HG03066 (cell line): ENCODE measurements at regions not wholly inside any gene's neighbourhood (a gene's known extent, or its start where the extent isn't known, plus 50 kb on each side); places are given as distances from the start of the nearest gene placed in this dataset.
"Not testable (repeated sequence)": the region's sequence is repeated elsewhere in the genome, so short reads cannot be mapped to it uniquely, and the experiment has no call there.

Experiments used
- ATAC-seq: cut with Tn5 transposase; IDR thresholded peaks from one replicate; pipeline ENCODE4 v1.9.1; 2021; ENCODE audit warnings: low read depth; ENCODE audit not compliant: unreplicated experiment

GRCh38 chr1:181170194-181170593, 81.7 kb downstream of the IER5 start:
- no peak for ATAC-seq

- ATAC-seq, result no peak
Observed at GRCh38 chr1:181172082-181172481, 83.6 kb downstream of the IER5 start.

GRCh38 chr1:181173761-181174447, 85.4 kb downstream of the IER5 start:
- ATAC-seq, result no peak

- no peak for ATAC-seq
Observed at GRCh38 chr1:181174861-181175260, 86.4 kb downstream of the IER5 start.

GRCh38 chr1:181175356-181175910, 86.9 kb downstream of the IER5 start:
- no peak for ATAC-seq

- no peak for ATAC-seq
Observed at GRCh38 chr1:181175955-181176354, 87.5 kb downstream of the IER5 start.

GRCh38 chr1:181178241-181178879, 89.9 kb downstream of the IER5 start:
- no peak for ATAC-seq

GRCh38 chr1:181179279-181179986, 90.9 kb downstream of the IER5 start:
- ATAC-seq, result no peak

GRCh38 chr1:181179987-181180365, 91.5 kb downstream of the IER5 start:
- no peak for ATAC-seq

- no peak for ATAC-seq
Observed at GRCh38 chr1:181180407-181181031, 92.0 kb downstream of the IER5 start.

- no peak for ATAC-seq
Observed at GRCh38 chr1:181181792-181182585, 93.5 kb downstream of the IER5 start.

GRCh38 chr1:181184621-181185020, 96.1 kb downstream of the IER5 start:
- no peak for ATAC-seq

GRCh38 chr1:181185461-181185860, 97.0 kb downstream of the IER5 start:
- no peak for ATAC-seq

- ATAC-seq, result not testable (repeated sequence)
Observed at GRCh38 chr1:181186133-181186532, 97.6 kb downstream of the IER5 start.

- no peak for ATAC-seq
Observed at GRCh38 chr1:181187337-181188126, 99.0 kb downstream of the IER5 start.

GRCh38 chr1:181189245-181189644, 100.7 kb downstream of the IER5 start:
- ATAC-seq, result no peak

GRCh38 chr1:181189691-181190363, 101.3 kb downstream of the IER5 start:
- ATAC-seq, result no peak

GRCh38 chr1:181190364-181191035, 102.0 kb downstream of the IER5 start:
- no peak for ATAC-seq
